GM19035 (cell line): ENCODE measurements at regions not wholly inside any gene's neighbourhood (a gene's known extent, or its start where the extent isn't known, plus 50 kb on each side); places are given as distances from the start of the nearest gene placed in this dataset.
"Not testable (repeated sequence)": the region's sequence is repeated elsewhere in the genome, so short reads cannot be mapped to it uniquely, and the experiment has no call there.

Experiments used
- ATAC-seq: cut with Tn5 transposase; IDR thresholded peaks from one replicate; pipeline ENCODE4 v1.9.1; 2021; ENCODE audit not compliant: unreplicated experiment

GRCh38 chr12:94863321-94864035, 140.0 kb downstream of the NDUFA12 start:
- ATAC-seq = no peak

GRCh38 chr12:94862421-94862820, 141.1 kb downstream of the NDUFA12 start:
- no peak for ATAC-seq

- no peak for ATAC-seq
These were observed 147.2 kb downstream of the NDUFA12 start for GRCh38 chr12:94856324-94856723.

- no peak for ATAC-seq
These were observed 147.6 kb downstream of the NDUFA12 start for GRCh38 chr12:94855853-94856252.

GRCh38 chr12:94851396-94852028, 152.0 kb downstream of the NDUFA12 start:
- ATAC-seq = no peak

- no peak for ATAC-seq
These were observed 154.0 kb downstream of the NDUFA12 start for GRCh38 chr12:94849411-94849976.

- ATAC-seq = no peak
These were observed 154.5 kb downstream of the NDUFA12 start for GRCh38 chr12:94848966-94849365.

GRCh38 chr12:94845110-94845509, 158.4 kb downstream of the NDUFA12 start:
- no peak for ATAC-seq

- no peak for ATAC-seq
These were observed 159.0 kb downstream of the NDUFA12 start for GRCh38 chr12:94844452-94844851.

- no peak for ATAC-seq
These were observed 161.4 kb downstream of the NDUFA12 start for GRCh38 chr12:94841904-94842610.

GRCh38 chr12:94841177-94841576, 162.3 kb downstream of the NDUFA12 start:
- no peak for ATAC-seq

GRCh38 chr12:94839347-94839746, 164.2 kb downstream of the NDUFA12 start:
- peak; percentile 72 for ATAC-seq

- ATAC-seq = not testable (repeated sequence)
These were observed 166.4 kb downstream of the NDUFA12 start for GRCh38 chr12:94836952-94837670.

- ATAC-seq = no peak
These were observed 169.4 kb downstream of the NDUFA12 start for GRCh38 chr12:94834036-94834625.

- no peak for ATAC-seq
These were observed 170.5 kb downstream of the NDUFA12 start for GRCh38 chr12:94832780-94833681.

- no peak for ATAC-seq
These were observed 171.4 kb downstream of the NDUFA12 start for GRCh38 chr12:94832105-94832504.

- peak; percentile 90 for ATAC-seq
These were observed 172.3 kb downstream of the NDUFA12 start for GRCh38 chr12:94831081-94831751.

- ATAC-seq = no peak
These were observed 173.9 kb downstream of the NDUFA12 start for GRCh38 chr12:94829552-94829951.

- ATAC-seq = no peak
These were observed 168.7 kb upstream of the TMCC3 start for GRCh38 chr12:94819011-94819410.
